Mononuclear cell (primary cell): ENCODE measurements at regions not wholly inside any gene's neighbourhood (a gene's known extent, or its start where the extent isn't known, plus 50 kb on each side); places are given as distances from the start of the nearest gene placed in this dataset.
A peak's percentile ranks its signal among the peaks of the same experiment; 100 is the strongest.
"Not testable (repeated sequence)": the region's sequence is repeated elsewhere in the genome, so short reads cannot be mapped to it uniquely, and the experiment has no call there.

ENCODE experiments used
- H3K27me3 ChIP-seq: 2 replicates; pipeline ENCODE4 v1.6.0; 2011; ENCODE audit warnings: low read length, control low read depth; ENCODE audit not compliant: insufficient read depth
- H3K4me1 ChIP-seq: 2 replicates; pipeline ENCODE4 v1.5.1; 2011; ENCODE audit warnings: mild to moderate bottlenecking, low read length, control low read depth; ENCODE audit not compliant: insufficient read depth
- H3K4me3 ChIP-seq: 2 replicates; pipeline ENCODE4 v1.5.1; 2011; ENCODE audit warnings: mild to moderate bottlenecking, low read length, moderate library complexity
- H3K9me3 ChIP-seq: 2 replicates; pipeline ENCODE4 v1.5.1; 2011; ENCODE audit warnings: low read depth, mild to moderate bottlenecking, control low read depth, low read length

DNA sequence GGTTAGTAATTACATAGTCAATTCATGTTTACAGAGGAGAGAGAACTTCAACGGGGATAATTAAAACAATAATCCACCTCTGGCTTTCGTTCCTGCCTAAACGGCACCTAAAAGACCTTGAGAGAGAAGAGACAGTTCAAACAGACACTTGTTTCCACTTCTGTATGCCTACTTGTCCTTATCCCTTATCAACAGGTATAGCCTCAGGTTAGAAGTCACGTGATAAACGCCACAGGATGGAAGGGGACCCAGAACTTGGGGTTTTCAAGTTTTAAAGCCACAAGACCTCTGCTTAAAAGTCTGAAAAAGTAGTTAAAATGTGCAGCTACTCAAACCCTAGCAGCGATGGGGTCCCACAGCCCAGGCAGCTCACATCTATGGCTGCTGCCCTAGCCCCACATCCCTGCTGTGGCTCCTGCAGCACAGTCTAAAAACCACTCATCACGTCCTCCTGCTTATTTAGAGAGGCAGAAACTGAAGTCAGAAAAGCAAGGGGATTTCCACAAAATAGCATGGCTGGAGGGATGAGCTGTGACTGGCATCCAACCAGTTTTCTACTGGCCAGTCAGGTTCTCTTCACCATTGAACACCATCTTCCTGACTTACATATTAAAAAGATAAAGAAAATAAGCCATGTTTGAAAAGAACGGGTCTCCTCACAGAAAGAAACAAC is 51.2 kb upstream of the SEC16B start:
- Histone ChIP-seq H3K4me3 (no peak overlapping the region), H3K9me3 (peaks cover 4% of the 10 kb centered on the region), H3K4me1 (no peaks in the 10 kb centered on the region)

GRCh38 chr1:178021950-178022349 is 52.1 kb upstream of the SEC16B start:
- Histone ChIP-seq H3K9me3 (peaks cover 3% of the 10 kb centered on the region), H3K27me3 (no peaks in the 10 kb centered on the region), H3K4me3 (no peak overlapping the region)

More for the DNA sequence above, 51.2 kb upstream of the SEC16B start:
- no peaks in the 10 kb centered on the region for H3K27me3 ChIP-seq

DNA sequence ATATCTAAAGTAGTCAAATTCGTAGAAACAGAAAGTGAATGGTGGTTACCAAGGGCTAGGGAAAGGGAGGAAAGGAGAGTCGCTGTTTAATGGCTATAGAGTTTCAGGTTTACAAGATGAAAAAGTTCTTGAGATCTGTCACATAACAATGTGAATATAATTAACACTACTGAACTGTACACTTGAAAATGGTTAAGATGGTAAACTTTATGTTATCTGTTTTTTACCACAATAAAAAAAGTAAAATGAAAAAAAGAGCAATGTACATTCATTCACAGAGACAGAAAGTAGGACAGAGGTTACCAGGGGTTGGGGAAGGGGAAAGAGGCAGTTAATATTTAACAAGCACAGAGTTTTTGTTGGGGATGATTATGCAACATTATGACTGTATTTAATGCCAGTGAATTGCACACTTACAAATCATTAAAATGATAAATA is 53.3 kb upstream of the SEC16B start:
- Histone ChIP-seq H3K27me3 (no peaks in the 10 kb centered on the region), H3K9me3 (no peaks in the 10 kb centered on the region), H3K4me1 (no peaks in the 10 kb centered on the region), H3K4me3 (no peak overlapping the region)

More at GRCh38 chr1:178021950-178022349, 52.1 kb upstream of the SEC16B start:
- no peaks in the 10 kb centered on the region for H3K4me1 ChIP-seq

DNA sequence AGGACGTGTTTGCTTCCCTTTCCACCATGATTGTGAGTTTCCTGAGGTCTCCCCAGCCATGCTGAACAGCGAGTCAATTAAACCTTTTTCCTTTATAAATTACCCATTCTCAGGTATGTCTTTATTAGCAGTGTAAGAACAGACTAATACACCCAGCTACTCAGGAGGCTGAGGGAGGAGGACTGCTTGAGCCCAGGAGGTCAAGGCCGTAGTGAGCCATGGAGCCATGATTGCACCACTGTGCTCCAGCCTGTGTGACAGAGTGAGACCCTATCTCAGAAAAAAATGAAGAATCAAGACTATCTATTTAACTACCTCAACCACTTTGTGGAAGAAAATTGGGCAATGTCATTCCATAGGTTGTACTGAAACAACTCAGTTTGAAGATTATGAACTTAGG is 54.6 kb upstream of the SEC16B start:
- Histone ChIP-seq H3K4me1 (no peaks in the 10 kb centered on the region), H3K4me3 (no peak overlapping the region), H3K27me3 (no peaks in the 10 kb centered on the region), H3K9me3 (no peaks in the 10 kb centered on the region)

- Histone ChIP-seq H3K4me1 (no peaks in the 10 kb centered on the region), H3K27me3 (no peaks in the 10 kb centered on the region), H3K4me3 (no peak overlapping the region), H3K9me3 (no peaks in the 10 kb centered on the region)
Observed at GRCh38 chr1:178025613-178026356, 55.9 kb upstream of the SEC16B start.

GRCh38 chr1:178028841-178029481 is 59.1 kb upstream of the SEC16B start:
- Histone ChIP-seq H3K4me1 (no peaks in the 10 kb centered on the region), H3K9me3 (no peaks in the 10 kb centered on the region), H3K27me3 (no peaks in the 10 kb centered on the region)

GRCh38 chr1:178030467-178030866 is 60.6 kb upstream of the SEC16B start:
- Histone ChIP-seq H3K27me3 (no peaks in the 10 kb centered on the region), H3K4me1 (no peaks in the 10 kb centered on the region)

More at GRCh38 chr1:178028841-178029481, 59.1 kb upstream of the SEC16B start:
- no peak overlapping the region for H3K4me3 ChIP-seq

DNA sequence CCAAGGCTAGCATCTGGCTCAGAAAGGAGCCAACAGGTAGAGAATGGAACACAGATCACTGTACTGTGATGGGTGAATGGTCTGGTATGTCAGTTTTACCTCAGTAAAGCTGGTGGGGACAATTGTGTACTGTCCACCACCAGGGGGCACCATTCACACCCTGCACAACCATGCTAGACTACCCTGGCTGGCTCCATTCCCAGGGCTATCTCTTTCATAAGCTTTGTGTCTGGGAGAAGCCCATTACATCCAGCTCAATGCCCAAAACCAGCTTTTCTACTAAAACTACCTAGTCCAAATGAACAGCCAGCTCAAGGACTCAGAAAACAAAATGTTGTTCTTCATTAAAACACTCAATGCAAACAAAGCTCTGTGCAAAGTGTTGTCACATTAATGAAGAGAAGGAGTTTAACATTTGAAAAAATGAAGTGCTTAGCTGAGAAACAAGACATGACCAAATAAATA is 62.0 kb upstream of the RASAL2 start:
- Histone ChIP-seq H3K27me3 (no peaks in the 10 kb centered on the region), H3K4me1 (no peaks in the 10 kb centered on the region), H3K9me3 (no peaks in the 10 kb centered on the region), H3K4me3 (no peak overlapping the region)

More at GRCh38 chr1:178030467-178030866, 60.6 kb upstream of the SEC16B start:
- Histone ChIP-seq H3K9me3 (no peaks in the 10 kb centered on the region), H3K4me3 (no peak overlapping the region)

GRCh38 chr1:178033019-178033418 is 60.9 kb upstream of the RASAL2 start:
- H3K4me1 ChIP-seq, result peaks cover 3% of the 10 kb centered on the region
- H3K27me3 ChIP-seq, result no peaks in the 10 kb centered on the region
- H3K4me3 ChIP-seq, result no peak overlapping the region
- H3K9me3 ChIP-seq, result no peaks in the 10 kb centered on the region

GRCh38 chr1:178034676-178035075 is 59.2 kb upstream of the RASAL2 start:
- H3K4me3 ChIP-seq, result no peak overlapping the region
- peaks cover 4% of the 10 kb centered on the region for H3K4me1 ChIP-seq
- no peaks in the 10 kb centered on the region for H3K9me3 ChIP-seq
- no peaks in the 10 kb centered on the region for H3K27me3 ChIP-seq

GRCh38 chr1:178036090-178036489 is 57.8 kb upstream of the RASAL2 start:
- no peaks in the 10 kb centered on the region for H3K9me3 ChIP-seq
- H3K4me3 ChIP-seq, result no peak overlapping the region
- H3K4me1 ChIP-seq, result peaks cover 4% of the 10 kb centered on the region
- H3K27me3 ChIP-seq, result no peaks in the 10 kb centered on the region

GRCh38 chr1:178037510-178038253 is 56.2 kb upstream of the RASAL2 start:
- no peaks in the 10 kb centered on the region for H3K9me3 ChIP-seq
- H3K4me1 ChIP-seq, result peaks cover 4% of the 10 kb centered on the region
- H3K27me3 ChIP-seq, result no peaks in the 10 kb centered on the region
- H3K4me3 ChIP-seq, result peak overlapping the region; percentile 51

- Histone ChIP-seq H3K4me3 (peak overlapping the region; percentile 51), H3K4me1 (peaks cover 4% of the 10 kb centered on the region), H3K27me3 (no peaks in the 10 kb centered on the region), H3K9me3 (no peaks in the 10 kb centered on the region)
Observed at GRCh38 chr1:178038372-178038771, 55.5 kb upstream of the RASAL2 start.

GRCh38 chr1:178039891-178040290 is 54.0 kb upstream of the RASAL2 start:
- Histone ChIP-seq H3K4me1 (peaks cover 4% of the 10 kb centered on the region), H3K4me3 (no peak overlapping the region), H3K27me3 (no peaks in the 10 kb centered on the region), H3K9me3 (no peaks in the 10 kb centered on the region)

DNA sequence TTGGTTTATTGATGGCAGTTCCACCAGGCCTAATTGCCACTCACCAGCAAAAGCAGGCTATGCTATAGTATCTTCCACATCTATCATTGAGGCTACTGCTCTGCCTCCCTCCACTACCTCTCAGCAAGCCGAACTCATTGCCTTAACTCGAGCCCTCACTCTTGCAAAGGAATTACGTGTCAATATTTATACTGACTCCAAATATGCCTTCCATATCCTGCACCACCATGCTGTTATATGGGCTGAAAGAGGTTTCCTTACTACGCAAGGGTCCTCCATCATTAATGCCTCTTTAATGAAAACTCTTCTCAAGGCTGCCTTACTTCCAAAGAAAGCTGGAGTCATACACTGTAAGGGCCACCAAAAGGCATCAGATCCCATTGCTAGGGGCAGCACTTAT is 50.0 kb upstream of the RASAL2 start:
- not testable (repeated sequence) for H3K4me1 ChIP-seq, H3K4me3 ChIP-seq, H3K27me3 ChIP-seq, H3K9me3 ChIP-seq
